Esophagus (tissue), 2 donors: ENCODE measurements at regions not wholly inside any gene's neighbourhood (a gene's known extent, or its start where the extent isn't known, plus 50 kb on each side); places are given as distances from the start of the nearest gene placed in this dataset.

ENCODE experiments used
- H3K27ac ChIP-seq, 2 donors: one replicate each; pipeline ENCODE4 v1.5.1; 2013; ENCODE audit warnings: low read depth in 2 of 2, mild to moderate bottlenecking in 2 of 2, inconsistent platforms in 1 of 2, low read length in 1 of 2, moderate library complexity in 1 of 2
- H3K27me3 ChIP-seq, 2 donors: one replicate each; pipeline ENCODE4 v1.6.1; 2013; ENCODE audit warnings: low read length in 2 of 2, control low read depth in 1 of 2, mild to moderate bottlenecking in 1 of 2; ENCODE audit not compliant: insufficient read depth in 2 of 2, control insufficient read depth in 1 of 2
- H3K36me3 ChIP-seq, 2 donors: one replicate each; pipeline ENCODE4 v1.6.1; 2013; ENCODE audit warnings: low read length in 1 of 2; ENCODE audit not compliant: control insufficient read depth in 2 of 2, insufficient read depth in 2 of 2
- H3K4me1 ChIP-seq, 2 donors: one replicate each; pipeline ENCODE4 v1.6.1; 2013; ENCODE audit warnings: low read length in 1 of 2; ENCODE audit not compliant: control insufficient read depth in 2 of 2, insufficient read depth in 2 of 2
- H3K4me3 ChIP-seq, 2 donors: one replicate each; pipeline ENCODE4 v1.5.1; 2013; ENCODE audit warnings: low read length in 2 of 2, mild to moderate bottlenecking in 2 of 2, low read depth in 1 of 2, moderate library complexity in 1 of 2
- H3K9me3 ChIP-seq, 2 donors: one replicate each; pipeline ENCODE4 v1.6.1; 2013; ENCODE audit warnings: mild to moderate bottlenecking in 2 of 2, low read depth in 1 of 2, low read length in 1 of 2, moderate library complexity in 1 of 2; ENCODE audit not compliant: control insufficient read depth in 2 of 2, insufficient read depth in 1 of 2
- WGBS, 2 donors: extraction: QIAGEN DNeasy Blood & Tissue Kit; methylation state at CpG; one replicate each; pipeline ENCODE4 v1.1.7; 2013; 5-methylcytosine and 5-hydroxymethylcytosine counted together
- donor health status: healthy with polysubstance abuse.
- donor health status: Bipolar disorder and iron deficiency.

DNA sequence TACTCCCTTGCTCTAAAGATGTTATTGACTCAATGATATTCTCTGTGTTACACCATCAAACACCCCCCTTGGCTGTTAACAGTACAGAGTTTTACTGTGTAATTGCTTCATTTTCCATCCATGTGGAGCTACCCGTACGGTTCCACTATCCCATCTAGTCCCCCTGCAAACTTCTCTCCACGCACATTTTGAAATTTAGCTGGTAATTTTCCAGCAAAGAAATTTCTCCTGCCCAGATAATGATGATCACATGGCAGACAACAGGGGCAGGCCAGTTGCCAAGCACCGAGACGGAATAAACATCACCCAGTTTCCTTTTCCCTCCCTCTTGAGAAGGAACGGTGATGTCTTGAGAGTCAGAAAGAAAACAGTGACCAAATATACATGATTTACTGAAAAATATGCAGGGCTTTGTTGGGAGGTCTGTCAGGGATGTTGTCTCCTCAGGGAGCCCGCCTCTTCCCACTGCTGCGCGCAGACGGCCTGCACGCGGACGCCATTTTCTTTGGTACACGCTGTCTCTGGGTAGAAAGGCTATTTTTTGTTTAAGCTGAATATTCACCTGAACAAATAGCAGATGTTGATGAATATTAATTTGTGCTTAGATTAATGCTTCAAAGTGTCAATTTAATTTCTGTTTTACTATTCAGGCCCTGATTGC, 109.9 kb downstream of the OLFM4 start:
- WGBS, 2 donors: 75 to 79% methylated on average over 14 of the region's 14 CpGs
- H3K27ac ChIP-seq: no peak overlapping the region

DNA sequence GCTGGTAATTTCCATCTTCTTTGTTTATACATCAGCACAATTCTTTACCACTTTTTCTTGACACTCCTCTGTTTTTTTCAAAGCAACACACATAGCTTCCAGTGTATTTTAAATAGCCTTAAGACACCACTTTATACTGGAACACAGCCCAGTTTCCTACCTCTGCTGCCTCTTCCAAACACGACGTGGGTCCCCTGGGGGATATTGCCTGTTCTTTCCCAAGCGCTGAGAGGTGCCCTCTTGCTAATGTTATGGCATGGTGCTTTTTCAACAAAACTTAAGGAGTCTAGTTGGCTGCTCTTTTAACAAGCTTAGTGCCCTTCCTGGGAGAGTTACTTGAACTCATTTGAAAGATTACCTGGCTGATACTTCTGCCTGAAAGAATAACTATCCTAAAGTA, 112.7 kb downstream of the OLFM4 start:
- no peak overlapping the region for H3K27ac ChIP-seq
- no peaks in the 10 kb centered on the region for H3K4me1 ChIP-seq
- no peaks in the 10 kb centered on the region for H3K36me3 ChIP-seq
- H3K4me3 ChIP-seq: no peak overlapping the region
- H3K27me3 ChIP-seq: no peaks in the 10 kb centered on the region
- 56 to 62% methylated on average over 3 of the region's 3 CpGs for whole genome bisulfite sequencing, 2 donors
- no peaks in the 10 kb centered on the region for H3K9me3 ChIP-seq

More for the DNA sequence above, 109.9 kb downstream of the OLFM4 start:
- Histone ChIP-seq H3K4me1 (no peaks in the 10 kb centered on the region), H3K27me3 (no peaks in the 10 kb centered on the region), H3K36me3 (no peaks in the 10 kb centered on the region), H3K9me3 (peaks cover 0 to 1% of the 10 kb centered on the region in 2 donors), H3K4me3 (no peak overlapping the region)

DNA sequence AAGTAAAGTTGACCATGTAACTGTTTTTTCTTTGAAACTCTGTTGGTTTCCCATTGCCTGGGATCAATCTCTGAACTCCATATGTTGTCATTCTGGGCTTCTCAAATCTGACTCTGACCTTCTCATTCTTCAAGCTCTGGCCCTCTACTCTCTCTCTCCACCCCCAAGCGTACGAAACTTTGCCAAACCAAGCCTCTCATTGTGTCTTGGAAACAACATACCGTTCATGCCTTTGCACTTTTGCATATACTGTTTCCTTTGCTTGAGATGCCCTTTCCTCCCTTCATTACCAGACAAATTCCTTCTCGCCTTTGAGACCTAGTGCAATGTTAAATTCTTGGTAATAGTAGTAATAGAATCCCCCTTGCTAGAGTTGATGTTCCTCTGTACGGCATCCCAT, 113.7 kb downstream of the OLFM4 start:
- no peaks in the 10 kb centered on the region for H3K4me1 ChIP-seq
- H3K27ac ChIP-seq: no peak overlapping the region
- H3K9me3 ChIP-seq: no peaks in the 10 kb centered on the region
- no peak overlapping the region for H3K4me3 ChIP-seq
- H3K36me3 ChIP-seq: no peaks in the 10 kb centered on the region
- no peaks in the 10 kb centered on the region for H3K27me3 ChIP-seq
- WGBS, 2 donors: 74 to 77% methylated on average over 5 of the region's 5 CpGs

DNA sequence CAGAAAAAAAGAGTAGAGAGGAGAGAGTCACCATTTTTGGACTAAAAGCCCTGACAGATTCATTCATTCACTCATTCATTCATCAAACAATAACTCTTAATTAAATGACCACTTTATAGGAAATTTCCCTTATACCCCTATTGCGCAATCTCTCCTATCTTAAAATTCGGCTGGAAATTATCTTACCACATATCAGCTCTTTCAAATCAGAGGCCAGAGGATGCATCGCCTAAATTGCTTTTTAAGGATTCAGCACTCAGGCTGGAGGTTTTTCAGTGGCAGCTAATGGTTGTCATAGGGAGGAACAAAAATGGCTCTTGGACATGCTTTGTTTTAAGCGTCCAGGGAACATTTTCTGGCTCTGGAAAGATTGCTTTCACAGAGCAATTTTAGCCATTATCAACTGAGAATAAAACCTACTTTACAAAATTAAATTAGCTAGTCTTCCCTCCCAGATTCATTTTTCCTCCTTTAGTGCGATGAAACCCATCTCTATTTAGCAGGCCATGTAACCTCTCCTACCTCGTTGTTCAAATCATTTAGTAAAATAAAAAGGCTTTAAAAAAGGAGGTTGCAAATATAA, 115.2 kb downstream of the OLFM4 start:
- Histone ChIP-seq H3K36me3 (no peaks in the 10 kb centered on the region), H3K27ac (no peak overlapping the region)
- WGBS, 2 donors: 81 to 83% methylated on average over 6 of the region's 6 CpGs

DNA sequence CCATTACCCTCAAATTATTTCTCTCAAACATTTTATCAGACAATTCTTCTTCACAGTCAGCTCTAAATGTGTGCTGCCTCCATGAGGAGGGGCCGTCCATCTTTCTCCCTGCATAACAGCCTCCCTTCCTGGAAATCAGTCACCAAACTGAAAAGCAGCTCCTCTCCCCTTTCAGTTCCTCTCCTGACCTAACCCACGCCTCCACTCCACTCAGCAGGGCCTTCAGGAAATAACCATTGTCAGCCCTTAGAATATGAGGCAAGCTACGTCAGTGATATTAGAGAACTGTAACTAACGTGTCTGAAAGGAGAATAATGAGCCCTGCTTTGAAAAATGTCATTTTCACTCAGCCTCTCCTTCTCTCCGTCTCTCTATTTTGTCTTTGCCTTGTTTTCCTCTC, 116.2 kb downstream of the OLFM4 start:
- H3K4me3 ChIP-seq: no peak overlapping the region
- no peaks in the 10 kb centered on the region for H3K4me1 ChIP-seq
- H3K36me3 ChIP-seq: no peaks in the 10 kb centered on the region
- H3K9me3 ChIP-seq: no peaks in the 10 kb centered on the region
- 58 to 64% methylated on average over 5 of the region's 5 CpGs for WGBS, 2 donors
- no peaks in the 10 kb centered on the region for H3K27me3 ChIP-seq
- H3K27ac ChIP-seq: no peak overlapping the region

More for the DNA sequence above, 115.2 kb downstream of the OLFM4 start:
- no peaks in the 10 kb centered on the region for H3K27me3 ChIP-seq
- H3K9me3 ChIP-seq: no peaks in the 10 kb centered on the region
- no peaks in the 10 kb centered on the region for H3K4me1 ChIP-seq
- no peak overlapping the region for H3K4me3 ChIP-seq

DNA sequence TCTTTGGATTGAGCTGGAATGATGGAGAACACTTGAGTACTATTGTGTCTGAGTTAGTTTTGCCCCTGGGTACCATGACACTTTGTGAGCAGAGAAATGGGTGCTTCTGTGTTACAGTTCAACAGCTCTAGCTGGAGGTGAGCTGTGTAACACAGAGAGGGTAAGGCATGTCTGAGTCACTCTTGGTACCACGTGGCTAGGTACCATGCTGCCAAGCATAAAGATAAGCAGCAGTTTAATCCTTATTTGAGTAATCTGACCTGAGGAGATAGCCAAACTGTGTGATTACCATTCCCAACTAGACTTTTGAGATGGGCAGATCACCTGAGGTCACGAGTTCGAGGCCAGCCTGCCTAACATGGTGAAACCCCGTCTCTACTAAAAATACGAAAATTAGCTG, 122.0 kb downstream of the OLFM4 start:
- 77 to 85% methylated on average over 5 of the region's 5 CpGs for WGBS, 2 donors
- no peaks in the 10 kb centered on the region for H3K27me3 ChIP-seq
- H3K36me3 ChIP-seq: no peaks in the 10 kb centered on the region
- H3K9me3 ChIP-seq: no peaks in the 10 kb centered on the region
- no peak overlapping the region for H3K27ac ChIP-seq
- no peaks in the 10 kb centered on the region for H3K4me1 ChIP-seq
- H3K4me3 ChIP-seq: no peak overlapping the region

DNA sequence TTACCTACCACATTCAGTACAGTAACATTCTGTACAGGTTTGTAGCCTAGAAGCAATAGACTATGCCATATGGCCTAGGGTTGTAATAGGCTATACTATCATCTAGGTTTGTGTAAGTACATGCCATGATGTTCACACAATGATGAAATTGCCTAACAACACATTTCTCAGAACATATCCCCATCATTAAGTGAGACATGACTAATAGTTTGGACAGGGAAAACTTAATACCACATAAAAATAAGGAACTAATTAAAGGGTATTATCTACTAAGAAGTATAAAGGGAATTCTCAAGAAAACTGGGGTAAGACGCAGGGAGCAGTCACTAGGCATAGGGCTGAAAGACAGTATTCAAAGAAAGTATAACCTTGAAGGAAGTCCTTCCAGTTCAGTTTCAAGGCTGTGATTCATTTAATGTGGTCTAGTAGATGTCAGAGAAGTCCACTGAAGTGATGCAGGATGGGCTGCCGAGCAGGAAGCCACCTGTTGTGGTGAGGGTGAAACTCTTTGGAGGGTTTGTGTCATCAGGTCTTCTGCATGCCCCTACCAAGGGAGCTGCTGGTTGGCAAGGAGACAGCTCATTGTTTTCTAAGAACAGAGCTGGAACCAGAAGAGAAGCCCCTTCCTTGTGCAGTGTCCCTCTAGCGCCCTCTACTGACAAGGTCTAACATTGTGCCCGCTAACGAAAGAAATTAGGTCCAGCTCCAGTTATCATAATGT, 122.9 kb downstream of the OLFM4 start:
- no peaks in the 10 kb centered on the region for H3K36me3 ChIP-seq
- H3K9me3 ChIP-seq: no peaks in the 10 kb centered on the region
- no peak overlapping the region for H3K27ac ChIP-seq
- no peaks in the 10 kb centered on the region for H3K4me1 ChIP-seq
- 26 to 35% methylated on average over 5 of the region's 5 CpGs for WGBS, 2 donors
- H3K27me3 ChIP-seq: no peaks in the 10 kb centered on the region
- no peak overlapping the region for H3K4me3 ChIP-seq

DNA sequence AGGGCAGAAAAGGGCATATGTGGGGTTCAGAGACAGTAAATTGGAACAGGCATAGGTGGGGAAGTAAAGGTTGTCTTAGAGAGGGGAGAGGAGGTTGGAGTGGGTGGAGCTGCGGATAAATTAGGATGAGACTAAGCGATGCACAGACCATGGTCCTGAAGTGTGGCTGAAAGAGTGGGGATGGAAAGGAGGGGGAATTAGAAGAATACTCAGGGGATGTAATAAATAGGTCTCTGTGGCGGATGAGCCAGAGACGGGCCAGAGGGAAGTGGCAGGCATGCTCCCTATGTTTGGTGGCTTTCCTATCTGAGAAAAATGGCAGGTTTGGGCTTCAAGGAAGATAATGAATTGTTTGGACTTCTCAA, 123.4 kb downstream of the OLFM4 start:
- Histone ChIP-seq H3K4me3 (no peak overlapping the region), H3K4me1 (no peaks in the 10 kb centered on the region), H3K36me3 (no peaks in the 10 kb centered on the region), H3K9me3 (no peaks in the 10 kb centered on the region), H3K27me3 (no peaks in the 10 kb centered on the region), H3K27ac (no peak overlapping the region)
- 25 to 32% methylated on average over 4 of the region's 4 CpGs for WGBS, 2 donors

DNA sequence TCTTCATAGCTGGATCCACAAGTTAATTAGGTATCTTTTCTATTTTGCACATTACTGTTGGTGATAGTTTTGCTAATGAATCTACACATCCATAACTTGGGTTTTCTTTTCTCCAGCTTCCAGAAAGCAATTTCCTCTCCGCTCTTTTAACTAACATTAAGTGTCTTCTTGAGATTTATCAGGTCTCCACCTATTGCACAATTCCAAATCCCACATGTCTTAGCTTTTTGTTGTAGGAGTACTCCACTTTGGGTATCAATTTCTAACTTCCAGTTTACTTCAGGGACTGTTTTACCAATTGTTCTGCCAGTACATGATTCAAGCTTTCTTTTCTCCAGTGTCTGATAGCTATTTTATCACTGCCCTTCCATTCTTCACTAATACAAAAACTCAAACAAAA, 129.6 kb downstream of the OLFM4 start:
- WGBS, 2 donors: 90 to 93% methylated on average over 1 of the region's 1 CpG
- H3K27me3 ChIP-seq: no peaks in the 10 kb centered on the region
- H3K9me3 ChIP-seq: no peaks in the 10 kb centered on the region
- H3K4me1 ChIP-seq: no peaks in the 10 kb centered on the region
- H3K4me3 ChIP-seq: no peak overlapping the region
- H3K27ac ChIP-seq: no peak overlapping the region
- no peaks in the 10 kb centered on the region for H3K36me3 ChIP-seq

DNA sequence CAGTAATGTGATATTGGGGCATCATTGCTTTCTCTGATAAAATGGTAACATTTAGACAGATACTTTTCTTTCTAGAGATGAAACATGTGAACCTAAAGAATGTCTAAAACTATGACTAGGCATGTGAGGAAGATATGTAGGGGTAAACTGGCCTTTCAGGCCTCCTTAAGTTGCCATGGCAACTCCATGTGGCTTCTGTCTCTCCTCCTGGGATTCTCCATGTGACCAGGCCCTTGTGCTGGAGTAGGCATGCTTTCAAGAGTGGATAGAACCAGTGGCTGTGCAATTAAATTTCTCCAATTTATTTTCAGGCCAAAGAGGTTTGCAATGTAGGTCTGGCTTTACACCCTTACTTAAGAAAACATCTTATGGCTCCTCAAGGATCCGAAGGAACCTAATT, 130.8 kb downstream of the OLFM4 start:
- 89 to 95% methylated on average over 1 of the region's 1 CpG for WGBS, 2 donors
- H3K36me3 ChIP-seq: no peaks in the 10 kb centered on the region
- no peak overlapping the region for H3K27ac ChIP-seq
- no peak overlapping the region for H3K4me3 ChIP-seq
- H3K4me1 ChIP-seq: no peaks in the 10 kb centered on the region
- no peaks in the 10 kb centered on the region for H3K27me3 ChIP-seq
- H3K9me3 ChIP-seq: no peaks in the 10 kb centered on the region
